Fibroblast of skin of back (primary cell): ENCODE measurements at regions not wholly inside any gene's neighbourhood (a gene's known extent, or its start where the extent isn't known, plus 50 kb on each side); places are given as distances from the start of the nearest gene placed in this dataset.
A peak's percentile ranks its signal among the peaks of the same experiment; 100 is the strongest.

Experiments used
- DNase-seq: peaks from one replicate; pipeline ENCODE4 v3.0.0-alpha.2; 2013

- DNase-seq: no peak
Observed at GRCh38 chr4:152110780-152111179, 350.0 kb upstream of the GATB start.

- DNase-seq: peak; percentile 32
Observed at GRCh38 chr4:152109531-152110509, 349.0 kb upstream of the GATB start.

- no peak for DNase-seq
Observed at GRCh38 chr4:152107736-152108500, 347.1 kb upstream of the GATB start.

DNA sequence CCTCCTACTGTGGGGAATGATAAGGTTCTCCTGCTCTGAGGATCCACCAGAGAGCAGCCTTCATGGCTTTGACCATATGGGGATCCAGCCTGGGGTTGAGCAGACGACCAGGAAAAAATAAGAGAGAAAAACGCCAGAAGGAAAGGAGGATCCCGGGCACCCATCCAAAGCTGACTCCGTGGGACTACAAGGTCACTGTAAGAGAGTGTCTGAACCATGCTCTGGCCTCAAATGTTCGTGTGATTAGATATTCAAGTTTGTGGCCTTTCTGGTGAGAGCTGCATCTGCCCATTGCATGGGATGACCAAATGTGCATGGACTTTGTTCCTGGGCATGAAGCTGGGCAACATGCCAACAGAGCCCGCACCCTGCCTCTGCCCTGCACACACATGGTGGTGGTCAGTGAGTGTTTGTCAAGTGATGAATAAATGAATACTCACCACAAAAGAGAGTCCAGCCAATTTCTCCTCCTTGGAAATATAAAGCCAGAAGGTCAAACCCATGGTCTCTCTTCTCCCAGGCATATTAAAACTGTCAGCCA is 346.0 kb upstream of the GATB start:
- DNase-seq: no peak

DNA sequence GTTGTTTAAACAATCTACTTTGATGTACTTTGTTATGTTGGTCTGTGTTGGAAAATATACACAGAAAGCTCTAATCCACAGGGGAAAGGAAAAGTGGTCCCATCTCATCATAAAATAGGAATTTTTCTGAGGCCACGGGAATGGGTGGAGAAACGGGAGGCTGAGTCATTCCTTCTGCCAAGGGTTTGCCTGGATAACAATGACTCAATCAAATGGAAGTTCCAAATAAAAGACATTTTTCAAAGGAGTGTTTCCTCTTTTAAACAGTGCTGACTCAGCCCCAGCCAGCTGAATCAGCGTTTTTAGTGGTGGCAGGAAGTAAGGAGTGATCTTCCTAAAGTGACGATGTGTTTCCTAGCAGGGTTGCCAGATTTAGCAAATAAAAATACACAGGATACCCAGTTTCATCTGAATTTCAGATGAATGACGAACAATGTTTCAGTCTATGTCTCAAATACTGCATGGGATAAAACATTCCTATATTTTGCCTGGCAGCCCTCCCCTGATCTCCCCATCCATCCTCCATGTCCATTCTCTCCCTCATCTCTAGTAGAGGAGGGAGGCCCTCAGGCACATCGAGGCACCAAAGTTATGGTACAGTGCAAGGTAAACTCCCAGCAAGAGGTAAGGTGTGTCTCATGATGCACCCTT is 345.4 kb upstream of the GATB start:
- DNase-seq: peak; percentile 98

- no peak for DNase-seq
Observed at GRCh38 chr4:152104901-152105357, 344.1 kb upstream of the GATB start.

GRCh38 chr4:152104356-152104755 is 343.5 kb upstream of the GATB start:
- no peak for DNase-seq

- DNase-seq: no peak
Observed at GRCh38 chr4:152103181-152103901, 342.5 kb upstream of the GATB start.

GRCh38 chr4:152102436-152103000 is 341.7 kb upstream of the GATB start:
- DNase-seq: peak; percentile 8

DNA sequence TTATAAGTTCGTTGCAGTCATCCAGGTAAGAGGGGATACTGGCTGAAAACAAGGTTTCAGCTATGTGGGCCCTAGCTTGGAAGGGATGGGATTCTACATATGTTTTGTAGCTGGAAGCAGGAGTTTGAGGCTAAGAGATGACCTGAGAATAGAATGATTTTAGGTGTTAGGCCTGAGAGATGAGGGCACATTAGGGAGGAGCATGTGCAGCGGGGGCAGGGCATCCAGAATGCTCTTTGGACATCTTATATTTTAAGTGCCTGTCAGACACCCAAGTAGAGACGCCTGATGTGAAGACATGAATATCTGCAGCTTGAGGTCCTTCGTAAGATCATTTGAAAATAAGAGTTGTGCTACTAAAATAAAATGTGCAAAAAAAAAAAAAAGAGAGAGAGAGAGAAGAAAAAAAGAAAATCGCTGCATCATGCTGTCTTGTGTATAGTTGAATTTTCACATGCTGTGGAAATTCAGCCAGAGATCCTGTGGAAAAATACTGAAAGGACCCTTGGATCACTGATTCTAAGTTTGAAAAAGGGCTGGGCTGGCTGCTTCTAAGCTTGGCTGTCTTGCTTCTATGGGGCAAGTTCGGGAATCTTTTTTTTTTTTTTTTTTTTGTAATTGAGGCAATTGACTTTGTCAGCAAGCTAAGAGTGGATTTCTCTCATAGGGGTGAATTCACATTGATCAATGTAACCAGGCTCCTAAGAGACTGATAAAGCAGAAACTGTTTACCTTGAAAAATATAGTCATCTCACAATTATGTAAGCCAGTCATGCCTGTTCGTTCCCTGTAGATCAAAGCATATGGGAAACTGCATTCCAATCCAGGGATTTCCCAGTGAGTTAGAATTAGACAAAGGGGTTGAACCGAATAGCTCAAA is 341.0 kb upstream of the GATB start:
- peak; percentile 72 for DNase-seq

DNA sequence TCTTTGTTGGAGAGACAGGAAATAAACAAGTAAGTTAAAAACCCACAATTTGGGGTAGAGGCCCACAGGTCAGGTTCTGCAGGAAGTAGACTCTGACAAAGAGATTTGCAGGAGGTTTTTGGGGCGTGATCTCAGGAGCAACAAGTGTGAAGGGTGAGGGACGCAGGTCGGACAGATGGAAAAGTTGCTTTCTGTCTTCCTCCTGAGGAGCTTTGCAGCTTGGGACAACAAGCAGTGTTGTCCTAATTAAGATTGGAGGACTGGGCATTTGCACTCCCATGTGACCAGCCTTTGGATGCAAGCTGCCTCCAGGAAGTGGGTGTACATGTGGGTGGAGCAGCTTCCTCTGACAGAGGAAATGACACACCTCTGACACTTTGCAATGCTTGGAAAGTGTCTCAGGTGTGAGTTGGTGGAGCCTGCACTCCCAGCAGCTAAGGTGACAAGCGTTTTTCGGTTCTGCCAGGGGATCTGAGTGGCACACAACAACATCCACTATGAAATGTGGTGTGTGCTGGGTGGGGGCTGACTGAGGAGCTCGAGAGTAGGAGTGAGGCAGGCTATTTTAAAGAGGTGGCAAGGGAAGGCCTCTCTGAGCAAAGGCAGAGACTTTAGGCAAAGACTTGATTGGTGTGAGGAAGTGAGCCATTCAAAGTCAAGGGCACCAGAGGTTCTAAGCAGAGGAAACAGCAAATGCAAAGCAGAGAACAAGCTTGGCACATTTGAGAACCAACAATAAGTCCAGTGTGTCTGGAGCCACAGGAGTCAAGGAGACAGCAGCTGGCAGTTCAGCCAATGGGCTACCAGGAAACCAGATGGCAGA is 339.8 kb upstream of the GATB start:
- DNase-seq: no peak

DNA sequence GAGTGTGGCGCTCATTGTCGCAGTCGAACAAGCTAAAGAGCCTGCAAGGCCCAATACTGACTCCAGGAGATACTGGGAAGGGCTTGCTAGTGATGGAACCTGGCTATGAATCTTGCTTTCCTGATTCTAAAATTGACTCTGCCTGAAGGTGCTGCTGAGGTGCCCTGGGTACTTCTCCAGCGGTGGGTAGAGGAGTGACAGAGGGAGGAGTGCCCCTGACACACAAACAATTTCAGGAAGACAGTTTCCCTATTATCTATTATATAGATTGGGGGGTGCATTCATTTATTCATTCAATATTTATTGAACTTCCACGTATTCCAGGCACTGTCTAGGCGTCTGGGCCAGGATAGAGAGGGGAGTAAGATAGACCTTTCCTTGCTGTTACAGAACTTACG is 339.2 kb upstream of the GATB start:
- no peak for DNase-seq

GRCh38 chr4:152099555-152099954 is 338.7 kb upstream of the GATB start:
- no peak for DNase-seq

- no peak for DNase-seq
Observed at GRCh38 chr4:152099061-152099425, 338.2 kb upstream of the GATB start.

DNA sequence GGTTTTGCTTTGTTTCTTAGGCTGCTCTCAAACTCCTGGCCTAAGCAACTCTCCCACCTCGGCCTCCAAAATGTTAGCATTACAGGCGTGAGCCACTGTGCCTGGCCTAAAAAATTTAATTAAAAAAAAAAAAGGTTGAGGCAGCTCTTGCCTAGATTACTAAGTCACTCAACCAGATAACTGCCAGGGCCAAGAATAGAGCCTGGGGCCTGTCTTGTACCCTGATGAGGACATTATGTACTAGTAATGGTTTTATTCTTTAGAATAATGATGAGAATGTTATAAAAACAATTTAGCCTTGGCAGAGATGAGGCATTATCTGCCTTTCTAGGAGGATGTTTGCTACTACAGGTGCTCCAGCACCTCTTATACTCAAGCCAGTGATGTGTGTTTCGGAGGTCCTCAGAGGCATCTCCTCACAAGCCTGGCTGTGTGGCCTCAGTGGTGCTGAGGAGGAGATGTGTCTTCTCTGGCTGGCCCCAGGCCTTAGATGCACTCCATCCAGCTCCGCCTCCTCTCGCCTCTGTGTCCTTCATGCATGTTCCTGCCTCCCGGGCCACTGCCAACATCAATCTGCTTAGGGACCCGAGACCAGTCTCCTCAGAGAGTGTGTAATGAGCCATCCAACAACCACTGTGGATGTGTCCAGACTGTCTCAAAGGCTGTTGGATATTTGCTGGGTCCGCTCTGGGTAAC is 337.7 kb upstream of the GATB start:
- DNase-seq: no peak

- no peak for DNase-seq
Observed at GRCh38 chr4:152097371-152097770, 336.6 kb upstream of the GATB start.

- DNase-seq: peak; percentile 29
Observed at GRCh38 chr4:152095701-152096070, 334.9 kb upstream of the GATB start.

GRCh38 chr4:152094970-152095700 is 334.3 kb upstream of the GATB start:
- DNase-seq: peak; percentile 80
